ENCODE measurements at regions not wholly inside any gene's neighbourhood (a gene's known extent, or its start where the extent isn't known, plus 50 kb on each side); places are given as distances from the start of the nearest gene placed in this dataset.

- no peak for TF ChIP-seq ZNF644 (CRISPR knock-in tag; IDR thresholded peaks at IDR 0.05; ENCODE audit: low read depth)
- TF ChIP-seq MLX (CRISPR knock-in tag; IDR thresholded peaks at IDR 0.05) = no peak
- TF ChIP-seq POLR2AphosphoS5 (IDR thresholded peaks at IDR 0.05; ENCODE audit: low read depth, low read length) = no peak
- TF ChIP-seq, protein P1, sequence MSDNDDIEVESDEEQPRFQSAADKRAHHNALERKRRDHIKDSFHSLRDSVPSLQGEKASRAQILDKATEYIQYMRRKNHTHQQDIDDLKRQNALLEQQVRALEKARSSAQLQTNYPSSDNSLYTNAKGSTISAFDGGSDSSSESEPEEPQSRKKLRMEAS (IDR thresholded peaks at IDR 0.05) = no peak
- TF ChIP-seq GTF2F1 (IDR thresholded peaks at IDR 0.05; ENCODE audit: low read length) = no peak
- no peak for TF ChIP-seq BHLHE40 (IDR thresholded peaks at IDR 0.05; ENCODE audit: low read length)
- no peak for TF ChIP-seq CTCF (CRISPR knock-in tag; IDR thresholded peaks at IDR 0.05)
- TF ChIP-seq ZNF274 (CRISPR knock-in tag; IDR thresholded peaks at IDR 0.05) = no peak
- TF ChIP-seq THRA (CRISPR knock-in tag; IDR thresholded peaks at IDR 0.05; ENCODE audit: borderline replicate concordance) = no peak
- TF ChIP-seq TBP (CRISPR knock-in tag; IDR thresholded peaks at IDR 0.05) = no peak
- peak; percentile 71 to 83 for TF ChIP-seq MAFK (conservative IDR thresholded peaks at IDR 0.05 in 1 of 2, IDR thresholded peaks at IDR 0.05 in 1 of 2; ENCODE audit: low read length in 2 of 2)
- TF ChIP-seq, protein P2, sequence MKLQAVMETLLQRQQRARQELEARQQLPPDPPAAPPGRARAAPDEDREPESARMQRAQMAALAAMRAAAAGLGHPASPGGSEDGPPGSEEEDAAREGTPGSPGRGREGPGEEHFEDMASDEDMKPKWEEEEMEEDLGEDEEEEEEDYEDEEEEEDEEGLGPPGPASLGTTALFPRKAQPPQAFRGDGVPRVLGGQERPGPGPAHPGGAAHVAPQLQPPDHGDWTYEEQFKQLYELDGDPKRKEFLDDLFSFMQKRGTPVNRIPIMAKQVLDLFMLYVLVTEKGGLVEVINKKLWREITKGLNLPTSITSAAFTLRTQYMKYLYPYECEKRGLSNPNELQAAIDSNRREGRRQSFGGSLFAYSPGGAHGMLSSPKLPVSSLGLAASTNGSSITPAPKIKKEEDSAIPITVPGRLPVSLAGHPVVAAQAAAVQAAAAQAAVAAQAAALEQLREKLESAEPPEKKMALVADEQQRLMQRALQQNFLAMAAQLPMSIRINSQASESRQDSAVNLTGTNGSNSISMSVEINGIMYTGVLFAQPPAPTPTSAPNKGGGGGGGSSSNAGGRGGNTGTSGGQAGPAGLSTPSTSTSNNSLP (IDR thresholded peaks at IDR 0.05; ENCODE audit: low read depth, low read length) = no peak
- TF ChIP-seq CBX5 (CRISPR knock-in tag; IDR thresholded peaks at IDR 0.05; ENCODE audit: borderline replicate concordance) = no peak
Measured at GRCh38 chr20:11780765-11781369, 136.8 kb upstream of the BTBD3 start.
